GM20000 (cell line): ENCODE measurements at regions not wholly inside any gene's neighbourhood (a gene's known extent, or its start where the extent isn't known, plus 50 kb on each side); places are given as distances from the start of the nearest gene placed in this dataset.
"Not testable (repeated sequence)": the region's sequence is repeated elsewhere in the genome, so short reads cannot be mapped to it uniquely, and the experiment has no call there.

Experiments
- DNase-seq: peaks from one replicate; pipeline ENCODE4 v3.0.0; 2012; ENCODE audit warnings: low spot score
- TF ChIP-seq, protein P1 (sequence below): IDR thresholded peaks from 2 replicates; pipeline ENCODE4 v1.5.1; 2012; ENCODE audit warnings: mild to moderate bottlenecking, control low read depth; ENCODE audit errors: extremely low read depth, missing control alignments

DNA sequence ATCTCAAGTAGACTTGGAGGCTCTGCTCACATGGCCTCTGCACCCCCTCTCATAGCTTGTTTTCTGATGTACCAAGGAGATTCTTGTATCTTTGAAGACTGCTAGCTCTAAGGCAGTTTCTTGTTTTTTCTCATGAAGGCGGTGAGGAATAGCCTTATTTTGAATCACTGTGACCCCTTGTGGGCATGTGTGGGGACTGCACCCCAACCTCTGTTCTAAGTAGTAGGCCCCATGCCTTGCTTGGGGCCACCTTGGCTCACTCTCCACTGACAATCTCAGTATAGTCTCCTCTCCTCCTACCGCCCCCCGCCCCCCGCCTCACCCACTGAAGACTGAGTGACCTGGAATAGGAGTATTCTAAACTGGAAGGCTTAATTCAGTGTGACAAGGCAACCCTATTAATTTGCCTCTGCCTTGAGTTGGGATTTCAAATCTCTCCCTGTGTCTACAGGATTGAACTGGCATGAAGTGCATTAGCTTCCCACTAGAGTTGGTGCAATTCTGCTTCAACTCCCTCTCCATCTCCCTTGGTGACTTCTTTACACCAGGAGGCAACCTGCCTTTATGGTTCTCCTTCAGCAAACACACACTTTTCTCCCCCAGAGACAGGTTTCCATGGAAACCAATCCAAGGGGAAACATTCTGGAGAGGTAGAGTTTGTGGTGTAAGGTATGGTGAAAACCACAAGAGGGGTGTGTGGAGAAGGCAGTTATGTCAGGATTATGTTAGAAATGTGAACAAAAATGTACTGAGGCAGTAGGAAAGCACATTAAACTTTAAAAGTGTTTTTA, 75.4 kb upstream of the ECI2 start:
- peak; percentile 53 for DNase-seq
- TF ChIP-seq, protein P1, sequence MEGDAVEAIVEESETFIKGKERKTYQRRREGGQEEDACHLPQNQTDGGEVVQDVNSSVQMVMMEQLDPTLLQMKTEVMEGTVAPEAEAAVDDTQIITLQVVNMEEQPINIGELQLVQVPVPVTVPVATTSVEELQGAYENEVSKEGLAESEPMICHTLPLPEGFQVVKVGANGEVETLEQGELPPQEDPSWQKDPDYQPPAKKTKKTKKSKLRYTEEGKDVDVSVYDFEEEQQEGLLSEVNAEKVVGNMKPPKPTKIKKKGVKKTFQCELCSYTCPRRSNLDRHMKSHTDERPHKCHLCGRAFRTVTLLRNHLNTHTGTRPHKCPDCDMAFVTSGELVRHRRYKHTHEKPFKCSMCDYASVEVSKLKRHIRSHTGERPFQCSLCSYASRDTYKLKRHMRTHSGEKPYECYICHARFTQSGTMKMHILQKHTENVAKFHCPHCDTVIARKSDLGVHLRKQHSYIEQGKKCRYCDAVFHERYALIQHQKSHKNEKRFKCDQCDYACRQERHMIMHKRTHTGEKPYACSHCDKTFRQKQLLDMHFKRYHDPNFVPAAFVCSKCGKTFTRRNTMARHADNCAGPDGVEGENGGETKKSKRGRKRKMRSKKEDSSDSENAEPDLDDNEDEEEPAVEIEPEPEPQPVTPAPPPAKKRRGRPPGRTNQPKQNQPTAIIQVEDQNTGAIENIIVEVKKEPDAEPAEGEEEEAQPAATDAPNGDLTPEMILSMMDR, result peak; percentile 60

GRCh38 chr6:4209196-4209595, 73.8 kb upstream of the ECI2 start:
- TF ChIP-seq, protein P1, result no peak
- DNase-seq, result no peak

GRCh38 chr6:4208158-4208557, 72.8 kb upstream of the ECI2 start:
- no peak for DNase-seq
- TF ChIP-seq, protein P1, result no peak

- not testable (repeated sequence) for DNase-seq
Observed at GRCh38 chr6:4203642-4204417, 68.5 kb upstream of the ECI2 start.

DNA sequence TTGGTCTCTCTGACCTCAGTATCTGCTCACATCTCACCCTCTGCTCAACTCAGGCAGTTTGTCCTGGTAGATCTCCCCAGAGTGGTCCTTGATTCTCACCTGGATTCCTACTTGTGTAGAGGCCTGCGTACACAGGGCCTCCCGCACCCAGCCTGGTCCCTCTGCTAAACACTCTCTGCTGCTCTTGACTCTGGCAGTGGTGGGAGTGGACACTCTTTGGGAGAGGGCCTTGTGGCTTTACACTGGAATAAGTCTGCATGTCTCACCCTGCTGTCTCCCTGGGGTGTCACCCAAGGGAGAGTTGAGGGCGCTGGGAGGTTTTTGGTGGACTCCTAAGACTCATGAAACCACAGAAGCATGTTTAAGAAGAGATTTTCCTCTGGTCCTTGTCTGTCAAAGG, 57.3 kb upstream of the ECI2 start:
- DNase-seq, result no peak
- TF ChIP-seq, protein P1, result no peak

GRCh38 chr6:4192173-4192572, 56.8 kb upstream of the ECI2 start:
- TF ChIP-seq, protein P1, result no peak
- DNase-seq, result no peak

DNA sequence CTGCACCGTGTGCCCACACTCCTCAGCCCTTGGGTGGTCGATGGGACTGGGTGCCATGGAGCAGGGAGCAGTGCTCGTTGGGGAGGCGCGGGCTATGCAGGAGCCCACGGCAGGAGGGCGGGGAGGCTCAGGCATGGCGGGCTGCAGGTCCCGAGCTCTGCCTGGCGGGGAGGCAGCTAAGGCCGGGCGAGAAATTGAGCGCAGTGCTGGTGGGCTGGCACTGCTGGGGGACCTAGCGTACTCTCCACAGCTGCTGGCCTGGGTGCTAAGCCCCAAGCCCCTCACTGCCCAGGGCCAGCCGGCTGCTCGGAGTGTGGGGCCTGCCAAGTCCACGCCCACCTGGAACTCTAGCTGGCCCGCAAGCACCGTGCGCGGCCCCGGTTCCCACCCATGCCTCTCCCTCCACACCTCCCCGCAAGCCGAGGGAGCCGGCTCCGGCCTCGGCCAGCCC, 55.9 kb upstream of the ECI2 start:
- TF ChIP-seq, protein P1, result no peak

GRCh38 chr6:4189249-4189648, 53.9 kb upstream of the ECI2 start:
- no peak for DNase-seq

More for the DNA sequence above, 55.9 kb upstream of the ECI2 start:
- DNase-seq, result no peak

More at GRCh38 chr6:4189249-4189648, 53.9 kb upstream of the ECI2 start:
- TF ChIP-seq, protein P1, result no peak
